Stomach (tissue), 4 donors: ENCODE measurements at regions not wholly inside any gene's neighbourhood (a gene's known extent, or its start where the extent isn't known, plus 50 kb on each side); places are given as distances from the start of the nearest gene placed in this dataset.

ENCODE experiments used
- EP300 ChIP-seq: sonication (generic); formaldehyde crosslinking; IDR thresholded peaks from one replicate; pipeline ENCODE4 v1.6.1; 2017; ENCODE audit warnings: antibody characterized with exemption
- POLR2A ChIP-seq, 4 donors: fragments of 450-650 bp; IDR thresholded peaks; one replicate each; pipeline ENCODE4 v1.6.1; 2016; ENCODE audit warnings: antibody characterized with exemption in 4 of 4, control low read depth in 2 of 4, mild to moderate bottlenecking in 1 of 4, moderate library complexity in 1 of 4
- POLR2AphosphoS5 ChIP-seq, 3 donors: sonication (generic); formaldehyde crosslinking; IDR thresholded peaks; one replicate each; pipeline ENCODE4 v1.6.1; 2016; ENCODE audit warnings: antibody characterized with exemption in 3 of 3
- TF ChIP-seq, protein P1 (sequence below), 7 experiments: fragments of 450-650 bp in 4 of 7; fragments of 200-600 bp in 3 of 7; sonication (generic) in 3 of 7; IDR thresholded peaks; one replicate each; pipeline ENCODE4 v1.5.1; 2016 to 2019; ENCODE audit warnings: antibody characterized with exemption in 7 of 7, control low read depth in 2 of 7, mild to moderate bottlenecking in 1 of 7

DNA sequence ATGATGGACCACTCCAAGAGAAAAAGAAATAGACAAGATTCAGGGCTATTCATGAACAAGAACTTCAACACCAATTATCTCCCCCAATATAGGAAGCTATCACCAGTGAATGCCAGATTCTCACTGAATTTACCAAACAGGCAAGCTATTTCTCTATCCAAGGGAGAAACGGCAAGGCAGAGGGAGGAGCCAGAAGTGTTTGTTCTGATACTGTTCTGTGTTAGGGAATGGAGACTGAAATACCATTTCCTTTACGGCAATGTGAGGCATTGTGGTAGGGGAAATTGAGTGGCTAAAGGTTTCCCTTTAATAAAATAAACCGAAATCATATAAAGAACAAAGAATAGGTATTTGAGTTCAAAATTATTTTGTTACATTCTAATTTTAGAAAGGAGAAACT is 68.0 kb upstream of the ALDH1A1 start:
- TF ChIP-seq, protein P1, sequence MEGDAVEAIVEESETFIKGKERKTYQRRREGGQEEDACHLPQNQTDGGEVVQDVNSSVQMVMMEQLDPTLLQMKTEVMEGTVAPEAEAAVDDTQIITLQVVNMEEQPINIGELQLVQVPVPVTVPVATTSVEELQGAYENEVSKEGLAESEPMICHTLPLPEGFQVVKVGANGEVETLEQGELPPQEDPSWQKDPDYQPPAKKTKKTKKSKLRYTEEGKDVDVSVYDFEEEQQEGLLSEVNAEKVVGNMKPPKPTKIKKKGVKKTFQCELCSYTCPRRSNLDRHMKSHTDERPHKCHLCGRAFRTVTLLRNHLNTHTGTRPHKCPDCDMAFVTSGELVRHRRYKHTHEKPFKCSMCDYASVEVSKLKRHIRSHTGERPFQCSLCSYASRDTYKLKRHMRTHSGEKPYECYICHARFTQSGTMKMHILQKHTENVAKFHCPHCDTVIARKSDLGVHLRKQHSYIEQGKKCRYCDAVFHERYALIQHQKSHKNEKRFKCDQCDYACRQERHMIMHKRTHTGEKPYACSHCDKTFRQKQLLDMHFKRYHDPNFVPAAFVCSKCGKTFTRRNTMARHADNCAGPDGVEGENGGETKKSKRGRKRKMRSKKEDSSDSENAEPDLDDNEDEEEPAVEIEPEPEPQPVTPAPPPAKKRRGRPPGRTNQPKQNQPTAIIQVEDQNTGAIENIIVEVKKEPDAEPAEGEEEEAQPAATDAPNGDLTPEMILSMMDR (IDR thresholded peaks at IDR 0.05) = no peak
- TF ChIP-seq POLR2A (IDR thresholded peaks at IDR 0.05) = no peak
- no peak for TF ChIP-seq POLR2AphosphoS5 (IDR thresholded peaks at IDR 0.05)
- TF ChIP-seq EP300 = no peak
